A549 (cell line): ENCODE measurements at regions not wholly inside any gene's neighbourhood (a gene's known extent, or its start where the extent isn't known, plus 50 kb on each side); places are given as distances from the start of the nearest gene placed in this dataset.
A peak's percentile ranks its signal among the peaks of the same experiment; 100 is the strongest.

ENCODE experiments used
- ATAC-seq, 2 experiments: fragments of 200-7000 bp in 1 of 2; fragments of >200 bp in 1 of 2; cut with Nextera tagmentation in 1 of 2; cut with Tn5 transposase in 1 of 2; 3 replicates each; pipeline versions ENCODE4 v1.8.0 to v1.9.1; 2018 to 2020; ENCODE audit warnings: mild to moderate bottlenecking in 1 of 2, moderate library complexity in 1 of 2
- CTCF ChIA-PET: fragments of 300-600 bp; sonication (Branson Sonifier 250); formaldehyde crosslinking; extraction: SDS; loops from one replicate; lab custom pipeline; 2021; ENCODE audit warnings: antibody characterized with exemption, inconsistent platforms; lab: Yijun Ruan, JAX
- POLR2A ChIA-PET: fragments of 350-600 bp; formaldehyde crosslinking; extraction: SDS; loops from one replicate; lab custom pipeline; 2021; ENCODE audit warnings: antibody characterized with exemption, inconsistent platforms; lab: Yijun Ruan, JAX
- DNase-seq, 2 experiments: peaks; one replicate each; pipeline versions ENCODE4 v3.0.0 to v3.0.0-alpha.2; 2011 to 2016; ENCODE audit warnings: low read depth in 1 of 2, low spot score in 1 of 2
- FAIRE-seq: peaks from 2 replicates; lab custom pipeline; 2011; peaks lifted over from hg19 to GRCh38; lab: Jason Lieb, UNC
- H3K27ac ChIP-seq, 2 experiments: fragments of >200 bp; sonication (Bioruptor Twin); formaldehyde crosslinking; 3 replicates each; pipeline ENCODE4 v1.5.1; 2016 to 2017
- H3K4me1 ChIP-seq: fragments of >200 bp; sonication (Bioruptor Twin); formaldehyde crosslinking; 3 replicates; pipeline ENCODE4 v1.6.1; 2016
- H3K4me2 ChIP-seq: fragments of >200 bp; sonication (Bioruptor Twin); formaldehyde crosslinking; 3 replicates; pipeline ENCODE4 v1.6.1; 2016
- H3K4me3 ChIP-seq: fragments of >200 bp; sonication (Bioruptor Twin); formaldehyde crosslinking; 3 replicates; pipeline ENCODE4 v1.5.1; 2016
- H3K9me3 ChIP-seq: fragments of >200 bp; sonication (Bioruptor Twin); formaldehyde crosslinking; 3 replicates; pipeline ENCODE4 v1.6.1; 2016
- CHD4 ChIP-seq: fragments of 200-600 bp; sonication (generic); IDR thresholded peaks from 2 replicates; pipeline ENCODE4 v1.6.1; 2016; ENCODE audit warnings: antibody characterized with exemption, mild to moderate bottlenecking, borderline replicate concordance
- FOXS1 ChIP-seq: fragments of 250-450 bp; sonication (Bioruptor Pico); IDR thresholded peaks from 2 replicates; pipeline ENCODE4 v1.5.0; 2020; ENCODE audit warnings: mild to moderate bottlenecking, moderate library complexity
- JUN ChIP-seq, 2 experiments: fragments of >200 bp; sonication (Bioruptor Twin); formaldehyde crosslinking; IDR thresholded peaks; 2 replicates in 1 of 2; 3 replicates in 1 of 2; pipeline ENCODE4 v1.6.1; 2016 to 2017
- MAFK ChIP-seq: fragments of 450-650 bp; IDR thresholded peaks from 2 replicates; pipeline ENCODE4 v1.6.1; 2014; ENCODE audit not compliant: partially characterized antibody
- MAZ ChIP-seq: fragments of 150-350 bp; IDR thresholded peaks from 2 replicates; pipeline ENCODE4 v1.6.1; 2014; ENCODE audit warnings: antibody characterized with exemption, low read depth, low read length, borderline replicate concordance
- MYC ChIP-seq: IDR thresholded peaks from 2 replicates; pipeline ENCODE4 v1.6.1; 2012; ENCODE audit warnings: mild to moderate bottlenecking, inconsistent platforms, low read length, improper control_type of control experiment, borderline replicate concordance
- RCOR1 ChIP-seq: fragments of 150-350 bp; IDR thresholded peaks from 2 replicates; pipeline ENCODE4 v1.6.1; 2014; ENCODE audit warnings: antibody characterized with exemption, low read length, low read depth
- RFX5 ChIP-seq: fragments of 450-650 bp; IDR thresholded peaks from 2 replicates; pipeline ENCODE4 v1.7.1; 2014; ENCODE audit warnings: antibody characterized with exemption, mild to moderate bottlenecking, moderate library complexity
- SREBF2 ChIP-seq: fragments of 450-650 bp; IDR thresholded peaks from 2 replicates; pipeline ENCODE4 v1.6.1; 2014; ENCODE audit warnings: mild to moderate bottlenecking, moderate library complexity
- ZSCAN20 ChIP-seq: fragments of 250-450 bp; sonication (Bioruptor Pico); IDR thresholded peaks from 2 replicates; pipeline ENCODE4 v1.8.0; 2022; ENCODE audit warnings: mild to moderate bottlenecking, moderate library complexity
- WGBS: methylation state at CpG from one replicate; pipeline ENCODE4 v1.1.6; 2017; ENCODE audit errors: missing lambda C conversion rate; 5-methylcytosine and 5-hydroxymethylcytosine counted together
- TF ChIP-seq, protein P1 (sequence below): fragments of 200-600 bp; sonication (generic); IDR thresholded peaks from 2 replicates; pipeline ENCODE4 v1.6.1; 2016; ENCODE audit warnings: antibody characterized with exemption, mild to moderate bottlenecking, moderate library complexity
- TF ChIP-seq, protein P2 (sequence below): fragments of 250-450 bp; sonication (Bioruptor Pico); IDR thresholded peaks from 2 replicates; pipeline ENCODE4 v1.5.0; 2020; ENCODE audit warnings: low read depth, mild to moderate bottlenecking, moderate library complexity
- TF ChIP-seq, protein P3 (sequence below): IDR thresholded peaks from 2 replicates; pipeline ENCODE4 v1.6.1; 2012
- TF ChIP-seq, protein P4 (sequence below): fragments of 250-450 bp; sonication (Bioruptor Pico); IDR thresholded peaks from 2 replicates; pipeline ENCODE4 v1.5.0; 2021; ENCODE audit warnings: mild to moderate bottlenecking, moderate library complexity, borderline replicate concordance

DNA sequence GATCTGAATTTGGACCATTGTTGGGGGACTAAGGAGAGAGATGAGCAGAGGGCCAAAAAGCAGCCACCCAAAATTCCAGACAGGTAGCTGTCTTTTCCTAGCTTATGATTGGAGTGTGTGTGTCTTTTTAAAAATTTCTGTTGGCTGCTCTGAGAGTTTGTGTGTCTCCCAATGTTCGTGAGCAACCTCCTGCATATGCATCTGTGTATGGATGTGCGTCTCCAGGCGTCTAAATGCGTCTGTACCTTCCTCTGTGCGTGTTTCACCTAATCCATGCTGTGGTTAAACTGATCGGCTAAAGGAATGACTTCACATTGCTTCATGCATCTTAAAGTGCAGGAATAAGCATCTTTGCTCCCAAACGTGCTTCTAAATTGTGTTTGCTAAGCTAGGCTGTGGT lies 65.5 kb upstream of the LAS1L start:
- FAIRE-seq (no peak), ATAC-seq (no peak), DNase-seq (no peak)
- no peaks in the 10 kb centered on the region for H3K9me3 ChIP-seq
- no peak overlapping the region for H3K4me2 ChIP-seq
- no peak overlapping the region for H3K4me3 ChIP-seq
- no peak overlapping the region for H3K27ac ChIP-seq
- POLR2A ChIA-PET, result no interaction called here
- TF ChIP-seq JUN (IDR thresholded peaks at IDR 0.05), result no peak
- TF ChIP-seq, protein P1, sequence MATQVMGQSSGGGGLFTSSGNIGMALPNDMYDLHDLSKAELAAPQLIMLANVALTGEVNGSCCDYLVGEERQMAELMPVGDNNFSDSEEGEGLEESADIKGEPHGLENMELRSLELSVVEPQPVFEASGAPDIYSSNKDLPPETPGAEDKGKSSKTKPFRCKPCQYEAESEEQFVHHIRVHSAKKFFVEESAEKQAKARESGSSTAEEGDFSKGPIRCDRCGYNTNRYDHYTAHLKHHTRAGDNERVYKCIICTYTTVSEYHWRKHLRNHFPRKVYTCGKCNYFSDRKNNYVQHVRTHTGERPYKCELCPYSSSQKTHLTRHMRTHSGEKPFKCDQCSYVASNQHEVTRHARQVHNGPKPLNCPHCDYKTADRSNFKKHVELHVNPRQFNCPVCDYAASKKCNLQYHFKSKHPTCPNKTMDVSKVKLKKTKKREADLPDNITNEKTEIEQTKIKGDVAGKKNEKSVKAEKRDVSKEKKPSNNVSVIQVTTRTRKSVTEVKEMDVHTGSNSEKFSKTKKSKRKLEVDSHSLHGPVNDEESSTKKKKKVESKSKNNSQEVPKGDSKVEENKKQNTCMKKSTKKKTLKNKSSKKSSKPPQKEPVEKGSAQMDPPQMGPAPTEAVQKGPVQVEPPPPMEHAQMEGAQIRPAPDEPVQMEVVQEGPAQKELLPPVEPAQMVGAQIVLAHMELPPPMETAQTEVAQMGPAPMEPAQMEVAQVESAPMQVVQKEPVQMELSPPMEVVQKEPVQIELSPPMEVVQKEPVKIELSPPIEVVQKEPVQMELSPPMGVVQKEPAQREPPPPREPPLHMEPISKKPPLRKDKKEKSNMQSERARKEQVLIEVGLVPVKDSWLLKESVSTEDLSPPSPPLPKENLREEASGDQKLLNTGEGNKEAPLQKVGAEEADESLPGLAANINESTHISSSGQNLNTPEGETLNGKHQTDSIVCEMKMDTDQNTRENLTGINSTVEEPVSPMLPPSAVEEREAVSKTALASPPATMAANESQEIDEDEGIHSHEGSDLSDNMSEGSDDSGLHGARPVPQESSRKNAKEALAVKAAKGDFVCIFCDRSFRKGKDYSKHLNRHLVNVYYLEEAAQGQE, result no peak
- no peak for TF ChIP-seq CHD4
- TF ChIP-seq, protein P2, sequence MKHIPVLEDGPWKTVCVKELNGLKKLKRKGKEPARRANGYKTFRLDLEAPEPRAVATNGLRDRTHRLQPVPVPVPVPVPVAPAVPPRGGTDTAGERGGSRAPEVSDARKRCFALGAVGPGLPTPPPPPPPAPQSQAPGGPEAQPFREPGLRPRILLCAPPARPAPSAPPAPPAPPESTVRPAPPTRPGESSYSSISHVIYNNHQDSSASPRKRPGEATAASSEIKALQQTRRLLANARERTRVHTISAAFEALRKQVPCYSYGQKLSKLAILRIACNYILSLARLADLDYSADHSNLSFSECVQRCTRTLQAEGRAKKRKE (CRISPR knock-in tag), result no peak
- no peak for TF ChIP-seq SREBF2
- TF ChIP-seq RFX5, result no peak
- no peak for TF ChIP-seq RCOR1
- TF ChIP-seq, protein P3, sequence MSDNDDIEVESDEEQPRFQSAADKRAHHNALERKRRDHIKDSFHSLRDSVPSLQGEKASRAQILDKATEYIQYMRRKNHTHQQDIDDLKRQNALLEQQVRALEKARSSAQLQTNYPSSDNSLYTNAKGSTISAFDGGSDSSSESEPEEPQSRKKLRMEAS, result no peak
- 80% methylated on average over 7 of the region's 7 CpGs for WGBS
- CTCF ChIA-PET, result interaction anchor here (1.0 kb wide), 1 partner anchor 58 kb away, joined by 3 read pairs; no protein-coding TSS in a partner anchor
- H3K4me1 ChIP-seq, result peaks cover 25% of the 10 kb centered on the region

DNA sequence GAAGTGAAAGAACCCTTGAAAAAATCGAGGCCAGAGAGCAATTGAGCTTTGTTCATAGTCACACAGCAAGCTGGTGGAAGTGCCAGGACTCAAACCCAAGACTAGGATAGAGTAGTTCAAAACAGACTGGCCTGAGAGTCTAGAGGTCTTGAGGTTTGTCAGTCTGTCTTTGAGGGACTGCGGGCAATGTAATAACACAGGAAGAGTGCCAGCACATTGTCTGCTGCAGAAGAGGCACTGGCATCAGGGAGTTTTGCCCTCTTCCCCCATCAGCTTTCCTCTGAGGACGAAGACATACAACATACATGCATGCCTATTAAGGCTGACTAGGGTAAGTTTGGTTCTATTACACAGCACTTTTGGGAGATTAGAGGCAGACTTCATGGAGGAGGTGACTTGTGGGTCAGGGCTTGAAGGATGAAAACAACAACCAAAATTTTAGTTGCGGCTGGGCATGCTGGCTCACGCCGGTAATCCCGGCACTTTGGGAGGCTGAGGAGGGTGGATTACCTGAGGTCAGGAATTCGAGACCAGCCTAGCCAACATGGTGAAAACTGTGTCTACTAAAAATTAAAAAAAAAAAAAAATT lies 64.1 kb upstream of the LAS1L start:
- no peak for TF ChIP-seq MAZ
- ChIA-PET CTCF (no interaction called here), POLR2A (no interaction called here)
- no peak overlapping the region for H3K4me2 ChIP-seq
- ATAC-seq (no peak), DNase-seq (no peak), FAIRE-seq (no peak)
- 76% methylated on average over 8 of the region's 8 CpGs for WGBS
- no peaks in the 10 kb centered on the region for H3K9me3 ChIP-seq
- H3K4me1 ChIP-seq, result peaks cover 25% of the 10 kb centered on the region
- no peak overlapping the region for H3K27ac ChIP-seq
- H3K4me3 ChIP-seq, result no peak overlapping the region

DNA sequence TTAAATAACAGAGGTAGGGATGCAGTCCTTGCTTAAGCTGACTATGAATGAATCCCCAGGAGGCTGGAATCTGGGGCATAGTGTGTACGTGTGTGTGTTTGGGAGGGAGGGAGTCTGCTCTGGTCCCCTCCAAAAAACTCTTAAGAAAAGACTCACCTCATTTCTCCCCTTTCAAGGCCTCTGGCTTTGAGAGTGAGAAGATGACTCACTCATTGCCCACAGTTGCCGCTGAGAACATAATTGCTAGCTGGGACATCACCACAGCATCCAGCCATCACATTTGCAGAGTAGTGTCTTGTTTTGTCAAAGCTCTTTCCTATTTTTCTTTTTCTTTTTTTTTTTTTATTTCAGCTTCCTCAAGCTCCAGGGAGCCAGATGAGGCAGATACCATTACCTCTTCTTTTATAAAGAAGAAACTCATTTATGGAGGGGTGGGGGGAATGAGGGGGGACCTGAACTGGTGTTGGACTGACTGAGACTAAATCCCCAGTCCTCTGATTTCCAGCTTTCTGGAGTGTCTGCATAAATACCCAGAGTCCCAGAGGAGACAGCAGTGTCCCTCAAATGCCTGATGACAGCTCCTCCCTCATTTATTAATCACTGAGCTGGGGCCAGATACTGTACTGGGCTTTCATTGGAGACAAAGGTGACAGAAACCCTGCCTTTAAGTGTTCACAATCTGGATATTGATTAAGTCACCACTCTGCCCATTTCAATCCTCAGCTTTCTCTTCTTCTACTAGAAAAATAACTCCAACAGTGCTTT lies 61.9 kb upstream of the LAS1L start:
- ATAC-seq, result no peak
- WGBS, result 56% methylated on average over 2 of the region's 2 CpGs
- no peak for FAIRE-seq
- H3K4me1 ChIP-seq, result peaks cover 17% of the 10 kb centered on the region
- no peaks in the 10 kb centered on the region for H3K9me3 ChIP-seq
- H3K27ac ChIP-seq, result peak overlapping the region; percentile 69 to 86
- ChIA-PET POLR2A (interaction anchor here (0.6 kb wide), 1 partner anchor 72 kb away, joined by 5 read pairs; no protein-coding TSS in a partner anchor), CTCF (interaction anchor here (0.6 to 2.4 kb wide), 13 partner anchors 10 to 150 kb away, joined by 3 to 15 read pairs (median 4); no protein-coding TSS in a partner anchor)
- TF ChIP-seq, protein P1, result no peak
- TF ChIP-seq, protein P4, sequence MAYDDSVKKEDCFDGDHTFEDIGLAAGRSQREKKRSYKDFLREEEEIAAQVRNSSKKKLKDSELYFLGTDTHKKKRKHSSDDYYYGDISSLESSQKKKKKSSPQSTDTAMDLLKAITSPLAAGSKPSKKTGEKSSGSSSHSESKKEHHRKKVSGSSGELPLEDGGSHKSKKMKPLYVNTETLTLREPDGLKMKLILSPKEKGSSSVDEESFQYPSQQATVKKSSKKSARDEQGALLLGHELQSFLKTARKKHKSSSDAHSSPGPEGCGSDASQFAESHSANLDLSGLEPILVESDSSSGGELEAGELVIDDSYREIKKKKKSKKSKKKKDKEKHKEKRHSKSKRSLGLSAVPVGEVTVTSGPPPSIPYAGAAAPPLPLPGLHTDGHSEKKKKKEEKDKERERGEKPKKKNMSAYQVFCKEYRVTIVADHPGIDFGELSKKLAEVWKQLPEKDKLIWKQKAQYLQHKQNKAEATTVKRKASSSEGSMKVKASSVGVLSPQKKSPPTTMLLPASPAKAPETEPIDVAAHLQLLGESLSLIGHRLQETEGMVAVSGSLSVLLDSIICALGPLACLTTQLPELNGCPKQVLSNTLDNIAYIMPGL (CRISPR knock-in tag), result no peak
- TF ChIP-seq MAFK (no peak), FOXS1 (no peak), ZSCAN20 (CRISPR knock-in tag) (no peak), MYC (no peak)
- peak overlapping the region; percentile 58; the same call in 1 of the 3 replicates for H3K4me2 ChIP-seq
- DNase-seq, result no peak
- no peak overlapping the region for H3K4me3 ChIP-seq
